Keratinocyte (primary cell): ENCODE measurements at regions not wholly inside any gene's neighbourhood (a gene's known extent, or its start where the extent isn't known, plus 50 kb on each side); places are given as distances from the start of the nearest gene placed in this dataset.
A peak's percentile ranks its signal among the peaks of the same experiment; 100 is the strongest.

Experiments
- DNase-seq: peaks from one replicate; pipeline ENCODE4 v3.0.0-alpha.2; 2011; ENCODE audit warnings: low read depth, missing footprints, low spot score
- FAIRE-seq: peaks from 2 replicates; lab custom pipeline; 2011; peaks lifted over from hg19 to GRCh38; lab: Jason Lieb, UNC
- H2AFZ ChIP-seq: 2 replicates; pipeline ENCODE4 v1.6.0; 2012; ENCODE audit warnings: low read length, control low read depth, inconsistent platforms; ENCODE audit not compliant: control insufficient read depth
- H3K27ac ChIP-seq: 2 replicates; pipeline ENCODE4 v1.5.1; 2011; ENCODE audit warnings: low read length; ENCODE audit not compliant: control insufficient read depth, insufficient read depth
- H3K27me3 ChIP-seq: 3 replicates; pipeline ENCODE4 v1.6.0; 2011; ENCODE audit warnings: low read length; ENCODE audit not compliant: control insufficient read depth, insufficient read depth; ENCODE audit errors: extremely low read depth
- H3K36me3 ChIP-seq, 2 experiments: 2 replicates in 1 of 2; 3 replicates in 1 of 2; pipeline ENCODE4 v1.5.1; 2011; ENCODE audit warnings: low read length in 2 of 2, mild to moderate bottlenecking in 1 of 2; ENCODE audit not compliant: control insufficient read depth in 2 of 2, insufficient read depth in 2 of 2; ENCODE audit errors: extremely low read depth in 1 of 2
- H3K4me1 ChIP-seq: 3 replicates; pipeline ENCODE4 v1.5.1; 2011; ENCODE audit warnings: low read length; ENCODE audit not compliant: control insufficient read depth, insufficient read depth; ENCODE audit errors: extremely low read depth
- H3K4me2 ChIP-seq: 3 replicates; pipeline ENCODE4 v1.6.0; 2011; ENCODE audit warnings: low read depth, low read length; ENCODE audit not compliant: control insufficient read depth, insufficient read depth; ENCODE audit errors: extremely low read depth
- H3K4me3 ChIP-seq, 3 experiments: fragments of 200-600 bp in 1 of 3; sonication (generic) in 1 of 3; 2 replicates in 2 of 3; 3 replicates in 1 of 3; pipeline ENCODE4 v1.5.1; 2011 to 2016; ENCODE audit warnings: low read length in 3 of 3, mild to moderate bottlenecking in 3 of 3, control low read depth in 2 of 3, inconsistent platforms in 1 of 3, low read depth in 1 of 3, mixed read lengths in 1 of 3, mixed run types in 1 of 3, moderate library complexity in 1 of 3; ENCODE audit not compliant: control insufficient read depth in 2 of 3, insufficient read depth in 2 of 3; ENCODE audit errors: extremely low read depth in 1 of 3
- H3K79me2 ChIP-seq: 2 replicates; pipeline ENCODE4 v1.6.0; 2012; ENCODE audit warnings: low read length; ENCODE audit not compliant: control insufficient read depth, insufficient read depth
- H3K9ac ChIP-seq: 3 replicates; pipeline ENCODE4 v1.6.0; 2011; ENCODE audit warnings: low read length; ENCODE audit not compliant: control insufficient read depth, insufficient read depth; ENCODE audit errors: extremely low read depth
- H3K9me1 ChIP-seq: 3 replicates; pipeline ENCODE4 v1.6.0; 2011; ENCODE audit warnings: low read length; ENCODE audit not compliant: control insufficient read depth, insufficient read depth; ENCODE audit errors: extremely low read depth
- H3K9me3 ChIP-seq: 2 replicates; pipeline ENCODE4 v1.5.1; 2012; ENCODE audit warnings: low read depth, low read length; ENCODE audit not compliant: control insufficient read depth
- H4K20me1 ChIP-seq: 3 replicates; pipeline ENCODE4 v1.6.0; 2011; ENCODE audit warnings: low read length; ENCODE audit not compliant: control insufficient read depth, insufficient read depth; ENCODE audit errors: extremely low read depth
- CTCF ChIP-seq, 3 experiments: IDR thresholded peaks in 1 of 3; conservative IDR thresholded peaks in 1 of 3; optimal IDR thresholded peaks in 1 of 3; 2 replicates in 2 of 3; 3 replicates in 1 of 3; pipeline versions ENCODE3 to v1.5.1; 2011; ENCODE audit warnings: low read length in 3 of 3, mild to moderate bottlenecking in 3 of 3, moderate library complexity in 2 of 3, control low read depth in 1 of 3, inconsistent platforms in 1 of 3; ENCODE audit not compliant: insufficient read depth in 2 of 3; ENCODE audit errors: extremely low read depth in 1 of 3
- EZH2 ChIP-seq: IDR thresholded peaks from one replicate; pipeline ENCODE4 v1.6.1; 2012; ENCODE audit warnings: inconsistent platforms, mild to moderate bottlenecking, low read length, moderate library complexity
- dilution Hi-C: fragments of 300-500 bp; cut with MboI; formaldehyde crosslinking; loops from one replicate; pipeline ENCODE4 v1.7.0; 2020; ENCODE audit warnings: low sequenced_read_pairs; ENCODE audit not compliant: extremely low pct_ligation_motif_present

- dilution Hi-C loops: no loop called here
- Histone ChIP-seq H3K27ac (no peak overlapping the region), H3K9ac (no peak overlapping the region), H3K4me2 (no peak overlapping the region), H3K4me1 (peaks cover 18% of the 10 kb centered on the region), H3K79me2 (no peaks in the 10 kb centered on the region), H2AFZ (no peak overlapping the region), H3K9me1 (no peaks in the 10 kb centered on the region), H3K9me3 (no peaks in the 10 kb centered on the region), H3K27me3 (no peaks in the 10 kb centered on the region), H4K20me1 (no peaks in the 10 kb centered on the region), H3K4me3 (no peak overlapping the region), H3K36me3 (no peaks in the 10 kb centered on the region)
- FAIRE-seq (no peak), DNase-seq (no peak)
- no peak for TF ChIP-seq EZH2
- TF ChIP-seq CTCF (optimal IDR thresholded peaks at IDR 0.05 in 1 of 3, IDR thresholded peaks at IDR 0.05 in 1 of 3, conservative IDR thresholded peaks at IDR 0.05 in 1 of 3; ENCODE audit: extremely low read depth in 1 of 3, insufficient read depth in 2 of 3, low read length in 3 of 3): no peak
Observed at GRCh38 chrX:44071070-44071645, 98.0 kb upstream of the NDP start.

- H2AFZ ChIP-seq: no peak overlapping the region
- no peaks in the 10 kb centered on the region for H3K27me3 ChIP-seq
- DNase-seq (peak; percentile 38), FAIRE-seq (peak; percentile 78)
- no peak overlapping the region for H3K9ac ChIP-seq
- no peaks in the 10 kb centered on the region for H3K79me2 ChIP-seq
- H3K36me3 ChIP-seq: no peaks in the 10 kb centered on the region
- no peaks in the 10 kb centered on the region for H4K20me1 ChIP-seq
- no peak overlapping the region for H3K27ac ChIP-seq
- H3K9me1 ChIP-seq: no peaks in the 10 kb centered on the region
- no peak for TF ChIP-seq EZH2
- no peak for TF ChIP-seq CTCF (optimal IDR thresholded peaks at IDR 0.05 in 1 of 3, IDR thresholded peaks at IDR 0.05 in 1 of 3, conservative IDR thresholded peaks at IDR 0.05 in 1 of 3; ENCODE audit: extremely low read depth in 1 of 3, insufficient read depth in 2 of 3, low read length in 3 of 3)
- no peak overlapping the region for H3K4me2 ChIP-seq
- peaks cover 18% of the 10 kb centered on the region for H3K4me1 ChIP-seq
- H3K4me3 ChIP-seq: no peak overlapping the region
- no peaks in the 10 kb centered on the region for H3K9me3 ChIP-seq
- dilution Hi-C loops: no loop called here
Observed at GRCh38 chrX:44068043-44068442, 94.9 kb upstream of the NDP start.
